GM19023 (cell line): ENCODE measurements at regions not wholly inside any gene's neighbourhood (a gene's known extent, or its start where the extent isn't known, plus 50 kb on each side); places are given as distances from the start of the nearest gene placed in this dataset.
A peak's percentile ranks its signal among the peaks of the same experiment; 100 is the strongest.

Experiments
- ATAC-seq: cut with Tn5 transposase; IDR thresholded peaks from one replicate; pipeline ENCODE4 v1.9.1; 2021; ENCODE audit warnings: mild to moderate bottlenecking, moderate library complexity; ENCODE audit not compliant: unreplicated experiment

- ATAC-seq = no peak
Measured at GRCh38 chr5:89443508-89443907, 560.5 kb upstream of the MEF2C start.

- no peak for ATAC-seq
Measured at GRCh38 chr5:89441965-89442364, 559.0 kb upstream of the MEF2C start.

GRCh38 chr5:89440670-89441069, 557.7 kb upstream of the MEF2C start:
- ATAC-seq = no peak

- ATAC-seq = no peak
Measured at GRCh38 chr5:89437450-89438435, 554.8 kb upstream of the MEF2C start.

GRCh38 chr5:89436464-89436863, 553.5 kb upstream of the MEF2C start:
- ATAC-seq = no peak

- ATAC-seq = peak; percentile 82
Measured at GRCh38 chr5:89435347-89435746, 552.4 kb upstream of the MEF2C start.

GRCh38 chr5:89428624-89429023, 545.6 kb upstream of the MEF2C start:
- ATAC-seq = no peak

GRCh38 chr5:89425062-89425461, 542.1 kb upstream of the MEF2C start:
- ATAC-seq = no peak

GRCh38 chr5:89421035-89421434, 538.1 kb upstream of the MEF2C start:
- no peak for ATAC-seq

GRCh38 chr5:89418407-89419085, 535.6 kb upstream of the MEF2C start:
- ATAC-seq = no peak

- no peak for ATAC-seq
Measured at GRCh38 chr5:89417990-89418389, 535.0 kb upstream of the MEF2C start.

GRCh38 chr5:89417515-89417914, 534.5 kb upstream of the MEF2C start:
- no peak for ATAC-seq

GRCh38 chr5:89411891-89412290, 528.9 kb upstream of the MEF2C start:
- no peak for ATAC-seq

- ATAC-seq = no peak
Measured at GRCh38 chr5:89407054-89407453, 524.1 kb upstream of the MEF2C start.

- ATAC-seq = no peak
Measured at GRCh38 chr5:89401659-89402058, 518.7 kb upstream of the MEF2C start.

GRCh38 chr5:89401012-89401411, 518.0 kb upstream of the MEF2C start:
- ATAC-seq = no peak

GRCh38 chr5:89399548-89399947, 516.6 kb upstream of the MEF2C start:
- no peak for ATAC-seq

- peak; percentile 63 for ATAC-seq
Measured at GRCh38 chr5:89397096-89397495, 514.1 kb upstream of the MEF2C start.

GRCh38 chr5:89396278-89396954, 513.4 kb upstream of the MEF2C start:
- ATAC-seq = peak; percentile 54

- no peak for ATAC-seq
Measured at GRCh38 chr5:89395111-89395510, 512.1 kb upstream of the MEF2C start.

- no peak for ATAC-seq
Measured at GRCh38 chr5:89388872-89389271, 505.9 kb upstream of the MEF2C start.
